MM.1S (cell line): ENCODE measurements at regions not wholly inside any gene's neighbourhood (a gene's known extent, or its start where the extent isn't known, plus 50 kb on each side); places are given as distances from the start of the nearest gene placed in this dataset.

Source experiments
- DNase-seq: peaks from one replicate; pipeline ENCODE4 v3.0.0-alpha.2; 2015
- H2AFZ ChIP-seq: fragments of 300-600 bp; sonication (generic); 2 replicates; pipeline ENCODE4 v1.6.0; 2016; ENCODE audit warnings: antibody characterized with exemption, low read length
- H3F3A ChIP-seq: fragments of 300-600 bp; sonication (generic); 2 replicates; pipeline ENCODE4 v1.6.1; 2016; ENCODE audit warnings: mild to moderate bottlenecking, antibody characterized with exemption, low read length, moderate library complexity, mixed read lengths; ENCODE audit not compliant: insufficient read depth
- H3K27ac ChIP-seq: fragments of 300-600 bp; sonication (generic); 2 replicates; pipeline ENCODE4 v1.5.1; 2016; ENCODE audit warnings: mild to moderate bottlenecking, low read length
- H3K27me3 ChIP-seq: fragments of 300-600 bp; sonication (generic); replicated peaks from 2 replicates; pipeline ENCODE4 v1.6.0; 2016; ENCODE audit warnings: low read length; ENCODE audit not compliant: insufficient read depth
- H3K36me3 ChIP-seq: fragments of 300-600 bp; sonication (generic); replicated peaks from 2 replicates; pipeline ENCODE4 v1.6.1; 2016; ENCODE audit warnings: mild to moderate bottlenecking, low read length, mixed read lengths; ENCODE audit not compliant: insufficient read depth
- H3K4me1 ChIP-seq: fragments of 300-600 bp; sonication (generic); 2 replicates; pipeline ENCODE4 v1.6.1; 2016; ENCODE audit warnings: low read length, mixed read lengths
- H3K4me2 ChIP-seq: fragments of 300-600 bp; sonication (generic); 2 replicates; pipeline ENCODE4 v1.6.0; 2016; ENCODE audit warnings: low read depth, low read length
- H3K4me3 ChIP-seq: fragments of 300-600 bp; sonication (generic); 2 replicates; pipeline ENCODE4 v1.5.1; 2016; ENCODE audit warnings: low read length, mixed read lengths
- H3K79me2 ChIP-seq: fragments of 300-600 bp; sonication (generic); 2 replicates; pipeline ENCODE4 v1.6.1; 2016; ENCODE audit warnings: mixed run types, low read length, mixed read lengths
- H3K9ac ChIP-seq: fragments of 300-600 bp; sonication (generic); 2 replicates; pipeline ENCODE4 v1.6.1; 2016; ENCODE audit warnings: low read length, mixed read lengths
- H3K9me2 ChIP-seq: fragments of 300-600 bp; sonication (generic); replicated peaks from 2 replicates; pipeline ENCODE4 v1.6.1; 2016; ENCODE audit warnings: mild to moderate bottlenecking, low read length, mixed read lengths; ENCODE audit not compliant: insufficient read depth
- H3K9me3 ChIP-seq: fragments of 300-600 bp; sonication (generic); replicated peaks from 2 replicates; pipeline ENCODE4 v1.6.1; 2016; ENCODE audit warnings: mild to moderate bottlenecking, low read length, mixed read lengths; ENCODE audit not compliant: insufficient read depth
- H4K20me1 ChIP-seq: fragments of 300-600 bp; sonication (generic); 2 replicates; pipeline ENCODE4 v1.6.1; 2016; ENCODE audit warnings: mild to moderate bottlenecking, low read length, moderate library complexity, mixed read lengths; ENCODE audit not compliant: insufficient read depth
- CTCF ChIP-seq: fragments of 300-600 bp; sonication (generic); IDR thresholded peaks from 2 replicates; pipeline ENCODE4 v1.5.1; 2016; ENCODE audit warnings: antibody characterized with exemption, low read length, mixed read lengths
- EZH2 ChIP-seq: fragments of 300-600 bp; sonication (generic); optimal IDR thresholded peaks from 2 replicates; pipeline ENCODE3; 2017; ENCODE audit warnings: low read depth, mild to moderate bottlenecking, antibody characterized with exemption, low read length, mixed read lengths
- EZH2phosphoT487 ChIP-seq: fragments of 300-600 bp; sonication (generic); IDR thresholded peaks from 2 replicates; pipeline ENCODE4 v1.6.1; 2018; ENCODE audit warnings: antibody characterized with exemption, low read length

- H3K4me2 ChIP-seq: no peak overlapping the region
- no peak overlapping the region for H3K9ac ChIP-seq
- no peaks in the 10 kb centered on the region for H3K27me3 ChIP-seq
- peaks cover 4% of the 10 kb centered on the region; the same call in 1 of the 2 replicates for H3K79me2 ChIP-seq
- no peak overlapping the region for H3K4me3 ChIP-seq
- no peak overlapping the region for H3K27ac ChIP-seq
- no peaks in the 10 kb centered on the region for H4K20me1 ChIP-seq
- H3K9me3 ChIP-seq: no peaks in the 10 kb centered on the region
- H3K36me3 ChIP-seq: no peaks in the 10 kb centered on the region
- DNase-seq: no peak
- TF ChIP-seq EZH2: no peak
- no peak for TF ChIP-seq CTCF
- TF ChIP-seq EZH2phosphoT487: no peak
- no peaks in the 10 kb centered on the region for H3K4me1 ChIP-seq
- H3K9me2 ChIP-seq: no peaks in the 10 kb centered on the region
- 0 out of 2 replicates have a peak, but pooled peaks cover 3% of the 10 kb centered on the region for H3F3A ChIP-seq
- no peak overlapping the region for H2AFZ ChIP-seq
Observed at GRCh38 chr17:77498091-77498741, 357.4 kb downstream of the SEC14L1 start.

DNA sequence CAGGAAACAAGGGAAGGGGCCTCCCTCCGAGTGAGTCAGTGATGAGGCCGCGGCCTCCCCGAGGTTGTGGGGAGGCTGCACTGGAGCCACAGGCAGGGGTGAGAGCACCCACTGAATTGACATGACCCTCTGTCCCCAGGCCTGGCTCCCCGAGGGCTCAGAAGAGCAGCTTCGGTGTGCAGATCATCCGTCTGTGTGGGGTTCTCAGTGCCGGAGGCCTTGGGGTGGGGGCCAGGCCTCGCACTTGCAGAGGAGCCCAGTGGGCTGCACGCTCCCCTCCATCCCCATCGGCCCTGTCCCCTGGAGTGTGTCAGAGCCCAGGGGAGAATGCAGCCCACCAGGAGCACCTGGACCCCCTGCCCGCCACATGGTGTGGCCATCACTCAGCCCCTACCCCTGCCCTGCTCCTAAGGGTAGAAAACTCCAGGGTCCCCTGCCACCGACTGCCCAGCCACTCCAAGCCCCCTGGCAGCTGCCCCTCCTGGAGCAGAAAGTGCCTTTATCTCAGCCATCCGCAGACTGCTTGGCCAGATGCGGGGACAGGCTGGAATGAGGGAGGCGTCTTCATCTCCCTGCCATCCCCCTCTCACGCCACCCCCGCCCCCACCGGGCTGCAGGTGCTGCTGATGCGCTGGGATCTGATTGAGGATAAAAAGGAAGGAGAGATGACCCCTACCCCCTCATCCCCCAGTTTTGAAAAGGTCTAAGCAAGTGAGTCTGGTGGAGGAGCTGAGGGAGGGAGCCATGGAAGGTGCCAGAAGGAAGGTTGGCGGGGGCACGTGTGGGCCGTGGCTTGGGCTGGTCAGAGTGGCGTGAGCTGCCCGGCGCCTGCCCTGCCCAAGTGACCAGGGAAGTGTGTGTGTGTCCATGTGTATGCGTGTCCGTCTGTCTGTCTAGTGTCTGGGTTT lies 358.3 kb downstream of the SEC14L1 start:
- H3K4me2 ChIP-seq: no peak overlapping the region
- TF ChIP-seq EZH2 (no peak), CTCF (no peak), EZH2phosphoT487 (no peak)
- no peaks in the 10 kb centered on the region for H3K9me3 ChIP-seq
- peaks cover 4% of the 10 kb centered on the region; the same call in 1 of the 2 replicates for H3K79me2 ChIP-seq
- H3K36me3 ChIP-seq: no peaks in the 10 kb centered on the region
- no peak overlapping the region for H3K27ac ChIP-seq
- H4K20me1 ChIP-seq: no peaks in the 10 kb centered on the region
- no peak overlapping the region for H2AFZ ChIP-seq
- H3K4me3 ChIP-seq: no peak overlapping the region
- no peak for DNase-seq
- H3K4me1 ChIP-seq: no peaks in the 10 kb centered on the region
- no peaks in the 10 kb centered on the region for H3K9me2 ChIP-seq
- no peak overlapping the region for H3K9ac ChIP-seq
- H3K27me3 ChIP-seq: no peaks in the 10 kb centered on the region
- 0 out of 2 replicates have a peak, but pooled peaks cover 3% of the 10 kb centered on the region for H3F3A ChIP-seq

DNA sequence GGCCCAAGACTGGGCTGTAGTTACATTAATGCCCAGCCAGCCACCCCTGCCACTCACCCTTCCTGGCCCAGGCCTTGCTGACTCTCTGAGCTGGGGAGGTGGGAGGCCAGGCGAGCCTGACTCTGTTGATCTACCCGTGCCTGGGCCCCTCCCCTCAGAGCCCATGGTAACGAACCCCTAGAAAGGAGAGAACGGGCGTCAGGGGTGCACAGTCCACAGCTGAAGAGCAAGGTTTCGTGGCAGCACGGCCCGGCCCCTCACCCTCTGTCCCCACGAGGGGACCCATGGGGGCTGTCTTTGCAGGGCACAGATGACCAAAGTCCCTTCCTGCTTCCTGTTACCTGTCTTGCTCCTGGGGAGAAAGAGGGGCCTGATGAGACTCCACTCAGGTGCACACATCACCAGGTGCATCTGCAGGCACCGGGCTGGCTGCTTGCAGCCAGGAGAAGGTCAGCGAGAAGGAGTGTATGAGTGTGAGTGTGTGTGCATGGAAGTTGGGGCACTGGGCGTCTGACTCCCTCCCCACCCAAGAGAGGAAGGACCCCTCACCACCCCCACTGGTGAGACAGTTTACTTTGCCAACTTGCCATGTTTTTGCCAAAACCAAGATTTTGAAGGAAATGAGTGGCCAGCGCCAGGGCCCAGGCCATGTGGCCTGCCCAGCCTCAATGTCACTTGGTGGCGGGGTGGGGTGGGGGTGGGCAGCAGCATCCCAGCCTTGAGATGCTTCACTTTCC lies 359.1 kb downstream of the SEC14L1 start:
- no peak for DNase-seq
- Histone ChIP-seq H3K9me3 (no peaks in the 10 kb centered on the region), H4K20me1 (no peaks in the 10 kb centered on the region), H3K36me3 (no peaks in the 10 kb centered on the region), H3K27me3 (no peaks in the 10 kb centered on the region), H3K4me3 (no peak overlapping the region), H3K9me2 (no peaks in the 10 kb centered on the region), H3K79me2 (peaks cover 4% of the 10 kb centered on the region; the same call in 1 of the 2 replicates), H3K4me2 (no peak overlapping the region), H2AFZ (no peak overlapping the region), H3F3A (no peaks in the 10 kb centered on the region), H3K4me1 (no peaks in the 10 kb centered on the region), H3K27ac (no peak overlapping the region), H3K9ac (no peak overlapping the region)
- TF ChIP-seq CTCF (no peak), EZH2 (no peak), EZH2phosphoT487 (no peak)
